ENCODE measurements at regions not wholly inside any gene's neighbourhood (a gene's known extent, or its start where the extent isn't known, plus 50 kb on each side); places are given as distances from the start of the nearest gene placed in this dataset.

DNA sequence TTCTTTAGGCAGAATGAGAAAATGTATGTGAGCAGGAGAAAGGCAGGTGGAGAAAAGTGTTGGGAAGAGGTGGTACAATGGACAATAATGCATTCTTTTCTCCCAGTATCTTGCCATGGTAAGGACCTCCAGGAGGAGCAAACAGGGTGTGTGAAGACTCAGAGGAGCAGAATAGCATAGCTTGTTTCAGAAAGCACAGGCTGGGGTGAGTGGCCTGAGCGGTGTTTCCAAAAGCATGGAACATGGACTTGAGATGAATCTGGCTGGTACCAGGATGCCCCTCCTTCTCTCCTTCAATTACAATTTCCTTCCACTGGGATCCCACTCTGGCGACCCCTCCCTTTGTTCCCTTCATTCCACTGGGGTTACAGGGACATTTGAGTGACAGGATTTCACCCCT, 123.4 kb upstream of the TNR start:
- Histone ChIP-seq H3K27me3 (ENCODE audit: control insufficient read depth in 2 of 2, insufficient read depth in 2 of 2, low read length in 2 of 2) (no peaks in the 10 kb centered on the region), H3K9ac (ENCODE audit: low read depth in 1 of 2, low read length in 2 of 2) (no peak overlapping the region), H3K27ac (ENCODE audit: low read depth in 2 of 2, low read length in 2 of 2) (no peak overlapping the region), H3K4me3 (ENCODE audit: low read length in 2 of 2) (no peak overlapping the region), H3K36me3 (ENCODE audit: control insufficient read depth in 2 of 2, insufficient read depth in 2 of 2, low read length in 2 of 2) (no peaks in the 10 kb centered on the region), H3K9me3 (ENCODE audit: control insufficient read depth in 2 of 2, low read length in 2 of 2) (no peaks in the 10 kb centered on the region), H3K4me1 (ENCODE audit: control insufficient read depth in 2 of 2, insufficient read depth in 2 of 2, low read length in 2 of 2) (peaks cover 7 to 11% of the 10 kb centered on the region in 2 donors)

DNA sequence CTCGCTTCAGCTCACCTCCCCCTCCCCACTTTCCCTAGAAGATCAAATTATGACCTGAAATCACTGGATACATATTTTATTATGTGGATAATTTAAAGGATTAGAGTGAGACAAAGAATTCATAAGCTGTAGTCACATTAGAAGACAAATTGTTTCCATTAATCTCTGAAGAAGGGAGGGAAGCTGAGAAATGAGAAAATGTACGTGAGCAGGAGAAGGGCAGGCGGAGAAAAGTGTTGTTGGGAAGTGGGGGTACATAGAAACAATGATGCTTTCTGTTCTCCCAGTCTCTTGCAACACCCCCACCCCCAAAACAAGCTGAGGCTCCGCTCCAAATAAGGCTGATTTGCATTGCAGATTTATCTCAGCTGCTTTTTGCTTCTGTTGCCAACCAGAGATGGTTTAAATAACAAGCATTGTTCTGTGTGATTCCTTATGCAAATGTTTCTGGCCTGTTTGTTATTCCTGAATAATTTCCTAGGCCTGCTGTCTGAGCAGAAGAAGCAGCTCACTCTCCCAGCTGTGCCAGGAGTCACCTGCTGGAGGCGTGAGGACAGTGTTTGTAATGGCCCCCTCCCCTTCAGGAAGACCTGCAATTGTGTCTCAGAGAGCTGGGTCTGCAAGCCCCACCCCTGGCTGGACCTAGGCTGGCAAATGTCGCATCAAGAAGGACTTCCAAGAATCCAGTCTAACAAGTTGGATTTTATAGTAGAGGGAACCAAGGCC, 121.8 kb upstream of the TNR start:
- Histone ChIP-seq H3K9me3 (ENCODE audit: control insufficient read depth in 2 of 2, low read length in 2 of 2) (no peaks in the 10 kb centered on the region), H3K9ac (ENCODE audit: low read depth in 1 of 2, low read length in 2 of 2) (no peak overlapping the region), H3K4me1 (ENCODE audit: control insufficient read depth in 2 of 2, insufficient read depth in 2 of 2, low read length in 2 of 2) (peaks cover 12 to 17% of the 10 kb centered on the region in 2 donors), H3K27me3 (ENCODE audit: control insufficient read depth in 2 of 2, insufficient read depth in 2 of 2, low read length in 2 of 2) (no peaks in the 10 kb centered on the region), H3K27ac (ENCODE audit: low read depth in 2 of 2, low read length in 2 of 2) (no peak overlapping the region), H3K4me3 (ENCODE audit: low read length in 2 of 2) (no peak overlapping the region), H3K36me3 (ENCODE audit: control insufficient read depth in 2 of 2, insufficient read depth in 2 of 2, low read length in 2 of 2) (no peaks in the 10 kb centered on the region)

DNA sequence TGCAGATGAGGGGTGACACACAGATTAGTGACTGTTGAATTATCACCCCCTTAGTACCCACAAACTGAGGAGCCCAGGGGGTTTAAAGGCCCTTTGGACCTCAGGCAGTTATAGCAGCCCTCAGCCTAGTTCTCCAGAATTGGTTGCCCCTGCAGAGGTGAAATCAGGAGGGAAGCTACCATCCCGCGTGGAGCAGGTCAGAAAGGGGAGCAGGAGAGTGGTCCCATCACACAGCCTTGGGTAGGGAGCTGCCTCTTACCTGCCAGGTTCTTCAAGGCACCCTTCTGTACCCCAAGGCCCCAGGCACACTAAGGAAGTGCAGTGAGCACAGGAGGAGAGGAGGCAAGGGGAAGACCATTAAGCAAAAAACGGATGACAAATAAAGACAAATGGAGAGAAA, 121.2 kb upstream of the TNR start:
- H3K4me3 ChIP-seq (ENCODE audit: low read length in 2 of 2): no peak overlapping the region
- no peak overlapping the region for H3K9ac ChIP-seq (ENCODE audit: low read depth in 1 of 2, low read length in 2 of 2)
- no peaks in the 10 kb centered on the region for H3K9me3 ChIP-seq (ENCODE audit: control insufficient read depth in 2 of 2, low read length in 2 of 2)
- peaks cover 12 to 17% of the 10 kb centered on the region in 2 donors for H3K4me1 ChIP-seq (ENCODE audit: control insufficient read depth in 2 of 2, insufficient read depth in 2 of 2, low read length in 2 of 2)
- no peak overlapping the region for H3K27ac ChIP-seq (ENCODE audit: low read depth in 2 of 2, low read length in 2 of 2)
- no peaks in the 10 kb centered on the region for H3K27me3 ChIP-seq (ENCODE audit: control insufficient read depth in 2 of 2, insufficient read depth in 2 of 2, low read length in 2 of 2)
- H3K36me3 ChIP-seq (ENCODE audit: control insufficient read depth in 2 of 2, insufficient read depth in 2 of 2, low read length in 2 of 2): no peaks in the 10 kb centered on the region

DNA sequence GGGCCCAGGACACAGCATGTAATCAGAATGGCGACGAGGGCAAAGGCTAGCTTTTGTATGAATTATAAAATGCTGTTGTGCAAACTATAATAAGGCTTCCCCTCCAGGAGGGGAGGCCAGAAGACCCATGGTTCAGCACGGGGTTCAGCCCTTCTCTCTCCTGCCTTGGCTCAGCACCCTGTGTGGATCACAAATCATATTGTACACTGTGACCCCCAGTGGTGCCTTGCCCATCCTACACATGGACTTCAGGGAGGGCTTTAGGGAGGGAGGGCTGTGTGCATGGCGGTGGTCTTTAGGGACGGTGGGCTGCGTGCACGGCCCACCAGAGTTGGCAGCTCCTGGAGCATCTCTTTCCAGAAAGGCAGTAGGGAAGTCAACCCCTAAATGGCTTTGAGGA, 120.8 kb upstream of the TNR start:
- H3K4me1 ChIP-seq (ENCODE audit: control insufficient read depth in 2 of 2, insufficient read depth in 2 of 2, low read length in 2 of 2): peaks cover 12 to 17% of the 10 kb centered on the region in 2 donors
- no peak overlapping the region for H3K27ac ChIP-seq (ENCODE audit: low read depth in 2 of 2, low read length in 2 of 2)

DNA sequence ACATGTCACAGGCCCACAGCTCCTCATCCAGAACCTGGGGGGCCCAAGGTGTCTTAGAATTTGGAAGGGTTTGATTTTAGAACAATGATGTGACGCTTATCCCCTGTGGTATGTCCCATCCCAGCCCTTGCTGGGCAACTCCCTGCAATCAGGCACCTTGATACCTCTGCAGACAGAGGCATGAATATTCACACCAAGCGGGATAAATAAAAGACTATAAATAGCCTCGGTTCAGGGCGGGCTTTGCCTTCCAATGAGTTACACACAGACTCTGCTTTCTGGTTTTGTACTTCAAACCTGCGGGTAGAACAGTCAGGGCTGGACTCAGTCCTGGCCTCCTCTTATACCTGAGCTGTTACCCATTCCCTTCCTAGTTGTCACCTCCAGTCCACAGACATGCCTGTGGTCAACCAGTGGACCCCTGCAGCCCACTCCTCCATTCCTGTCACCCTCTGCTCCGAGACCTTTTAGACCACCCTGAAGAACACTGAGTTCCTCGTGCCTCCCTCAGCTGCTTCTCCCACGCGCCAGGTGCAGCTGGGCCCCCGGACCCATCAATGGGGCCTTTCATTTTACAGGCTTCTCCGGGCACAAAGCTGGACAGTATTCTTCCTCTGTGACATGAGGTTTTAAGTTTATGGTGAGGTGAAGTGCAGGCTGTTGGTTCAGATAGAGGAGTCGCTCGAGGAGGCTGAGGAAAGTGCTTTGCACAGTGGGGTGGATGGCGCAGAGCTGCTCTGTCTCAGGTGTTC, 120.1 kb upstream of the TNR start:
- no peak overlapping the region for H3K9ac ChIP-seq (ENCODE audit: low read depth in 1 of 2, low read length in 2 of 2)
- peaks cover 12 to 17% of the 10 kb centered on the region in 2 donors for H3K4me1 ChIP-seq (ENCODE audit: control insufficient read depth in 2 of 2, insufficient read depth in 2 of 2, low read length in 2 of 2)

More for the DNA sequence above, 120.8 kb upstream of the TNR start:
- Histone ChIP-seq H3K4me3 (ENCODE audit: low read length in 2 of 2) (no peak overlapping the region), H3K36me3 (ENCODE audit: control insufficient read depth in 2 of 2, insufficient read depth in 2 of 2, low read length in 2 of 2) (no peaks in the 10 kb centered on the region), H3K27me3 (ENCODE audit: control insufficient read depth in 2 of 2, insufficient read depth in 2 of 2, low read length in 2 of 2) (no peaks in the 10 kb centered on the region), H3K9ac (ENCODE audit: low read depth in 1 of 2, low read length in 2 of 2) (no peak overlapping the region), H3K9me3 (ENCODE audit: control insufficient read depth in 2 of 2, low read length in 2 of 2) (no peaks in the 10 kb centered on the region)

DNA sequence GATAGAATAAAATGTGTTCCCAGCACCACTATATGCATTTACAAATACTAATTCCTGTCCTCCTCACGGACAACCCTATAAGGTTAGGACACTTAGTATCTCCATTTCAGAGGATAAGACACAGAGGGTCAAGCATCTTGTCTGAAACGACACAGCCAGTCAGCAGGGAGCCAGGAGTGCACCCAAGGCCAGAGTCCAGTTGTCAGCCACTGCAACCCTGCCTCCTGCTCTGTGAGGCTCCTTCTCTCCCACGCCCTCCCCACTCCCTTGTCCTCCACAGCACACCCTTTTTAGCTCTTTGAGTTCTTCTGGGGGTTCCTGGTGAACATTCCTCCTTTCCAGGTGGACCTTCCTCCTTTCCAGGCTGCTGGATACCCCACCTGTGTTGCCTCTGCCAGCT, 119.0 kb upstream of the TNR start:
- Histone ChIP-seq H3K27me3 (ENCODE audit: control insufficient read depth in 2 of 2, insufficient read depth in 2 of 2, low read length in 2 of 2) (peaks cover 0 to 1% of the 10 kb centered on the region in 2 donors), H3K9me3 (ENCODE audit: control insufficient read depth in 2 of 2, low read length in 2 of 2) (no peaks in the 10 kb centered on the region), H3K4me3 (ENCODE audit: low read length in 2 of 2) (no peak overlapping the region), H3K4me1 (ENCODE audit: control insufficient read depth in 2 of 2, insufficient read depth in 2 of 2, low read length in 2 of 2) (peaks cover 12 to 17% of the 10 kb centered on the region in 2 donors), H3K36me3 (ENCODE audit: control insufficient read depth in 2 of 2, insufficient read depth in 2 of 2, low read length in 2 of 2) (no peaks in the 10 kb centered on the region), H3K9ac (ENCODE audit: low read depth in 1 of 2, low read length in 2 of 2) (no peak overlapping the region), H3K27ac (ENCODE audit: low read depth in 2 of 2, low read length in 2 of 2) (no peak overlapping the region)

More for the DNA sequence above, 120.1 kb upstream of the TNR start:
- Histone ChIP-seq H3K36me3 (ENCODE audit: control insufficient read depth in 2 of 2, insufficient read depth in 2 of 2, low read length in 2 of 2) (no peaks in the 10 kb centered on the region), H3K27me3 (ENCODE audit: control insufficient read depth in 2 of 2, insufficient read depth in 2 of 2, low read length in 2 of 2) (no peaks in the 10 kb centered on the region), H3K4me3 (ENCODE audit: low read length in 2 of 2) (no peak overlapping the region), H3K27ac (ENCODE audit: low read depth in 2 of 2, low read length in 2 of 2) (no peak overlapping the region), H3K9me3 (ENCODE audit: control insufficient read depth in 2 of 2, low read length in 2 of 2) (no peaks in the 10 kb centered on the region)

DNA sequence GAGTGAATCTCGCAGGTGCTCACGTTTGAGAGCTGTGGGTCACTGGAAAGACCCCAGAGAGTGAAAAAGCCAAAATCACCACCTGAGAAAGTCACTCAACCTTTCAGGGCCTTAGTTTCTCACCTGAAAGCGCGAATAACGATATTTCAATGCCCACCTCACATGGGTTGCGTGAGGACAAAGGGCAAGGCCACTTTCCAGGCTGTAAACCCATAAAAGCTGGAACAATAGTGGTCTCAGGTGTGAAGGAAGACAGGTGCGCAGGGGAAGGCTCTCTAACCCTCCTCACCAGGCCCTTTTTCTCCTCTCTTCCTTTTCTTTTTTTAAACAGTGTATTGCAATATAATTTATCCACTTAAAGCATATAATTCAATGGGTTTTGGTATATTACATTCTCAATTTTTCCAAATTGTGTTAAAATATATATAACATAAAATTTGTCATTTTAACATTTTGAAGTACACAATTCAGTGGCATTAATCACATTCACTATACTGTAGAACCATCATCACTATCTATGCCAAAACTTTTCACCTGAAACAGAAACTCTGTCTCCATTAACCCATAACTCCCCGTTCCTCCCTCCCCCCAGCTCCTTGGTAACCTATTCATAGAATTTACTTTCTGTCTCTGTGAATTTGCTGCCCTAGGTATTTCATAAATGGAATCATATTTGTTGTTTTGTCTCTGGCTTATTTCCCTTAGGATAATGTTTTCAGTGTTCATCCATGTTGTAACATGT, 118.4 kb upstream of the TNR start:
- Histone ChIP-seq H3K4me3 (ENCODE audit: low read length in 2 of 2) (no peak overlapping the region), H3K4me1 (ENCODE audit: control insufficient read depth in 2 of 2, insufficient read depth in 2 of 2, low read length in 2 of 2) (peaks cover 12 to 17% of the 10 kb centered on the region in 2 donors), H3K27me3 (ENCODE audit: control insufficient read depth in 2 of 2, insufficient read depth in 2 of 2, low read length in 2 of 2) (peaks cover 0 to 1% of the 10 kb centered on the region in 2 donors), H3K9me3 (ENCODE audit: control insufficient read depth in 2 of 2, low read length in 2 of 2) (no peaks in the 10 kb centered on the region), H3K36me3 (ENCODE audit: control insufficient read depth in 2 of 2, insufficient read depth in 2 of 2, low read length in 2 of 2) (no peaks in the 10 kb centered on the region), H3K9ac (ENCODE audit: low read depth in 1 of 2, low read length in 2 of 2) (no peak overlapping the region), H3K27ac (ENCODE audit: low read depth in 2 of 2, low read length in 2 of 2) (no peak overlapping the region)

DNA sequence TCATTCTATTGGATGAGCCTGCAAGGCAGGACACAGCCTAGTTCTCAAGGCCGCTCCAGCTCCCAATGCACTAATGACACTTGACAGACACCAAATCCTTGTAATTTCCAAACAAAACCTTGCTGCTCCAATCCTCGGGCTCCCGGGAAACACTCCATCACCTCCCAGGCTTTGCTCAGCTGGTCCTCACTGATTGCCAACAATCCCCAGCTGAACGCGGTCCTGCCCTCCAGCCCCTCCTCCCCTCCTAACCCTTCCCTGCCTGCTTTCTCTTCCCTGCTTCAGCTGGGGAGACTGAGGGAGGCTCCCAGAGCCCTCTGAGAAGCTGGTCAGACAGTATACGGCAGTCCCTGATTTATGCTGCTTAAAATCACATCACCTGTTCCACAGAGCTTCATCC, 114.4 kb upstream of the TNR start:
- no peaks in the 10 kb centered on the region for H3K36me3 ChIP-seq (ENCODE audit: control insufficient read depth in 2 of 2, insufficient read depth in 2 of 2, low read length in 2 of 2)
- peaks cover 0 to 1% of the 10 kb centered on the region in 2 donors for H3K27me3 ChIP-seq (ENCODE audit: control insufficient read depth in 2 of 2, insufficient read depth in 2 of 2, low read length in 2 of 2)
- peaks cover 11 to 16% of the 10 kb centered on the region in 2 donors for H3K4me1 ChIP-seq (ENCODE audit: control insufficient read depth in 2 of 2, insufficient read depth in 2 of 2, low read length in 2 of 2)
- H3K9ac ChIP-seq (ENCODE audit: low read depth in 1 of 2, low read length in 2 of 2): no peak overlapping the region
- H3K27ac ChIP-seq (ENCODE audit: low read depth in 2 of 2, low read length in 2 of 2): no peak overlapping the region
- no peaks in the 10 kb centered on the region for H3K9me3 ChIP-seq (ENCODE audit: control insufficient read depth in 2 of 2, low read length in 2 of 2)
- H3K4me3 ChIP-seq (ENCODE audit: low read length in 2 of 2): no peak overlapping the region

DNA sequence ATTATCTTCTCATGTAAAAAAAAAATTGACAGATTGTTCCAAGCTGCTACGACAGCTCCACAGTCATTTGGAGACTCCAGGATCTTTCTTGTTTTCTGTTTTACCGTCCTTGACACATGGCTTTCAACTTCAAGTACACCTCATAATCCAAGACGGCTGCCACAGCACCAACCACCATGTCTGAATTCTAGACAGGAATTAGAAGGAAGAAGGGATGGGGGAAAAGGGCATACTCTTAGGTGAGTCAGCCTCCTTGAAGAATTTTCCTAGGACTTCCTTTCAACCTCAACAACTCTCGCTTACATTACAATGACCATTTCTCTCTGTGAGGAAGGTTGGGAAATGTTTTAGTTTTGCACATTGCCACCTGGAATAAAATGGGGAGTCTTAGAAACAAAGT, 110.3 kb upstream of the TNR start:
- H3K4me3 ChIP-seq (ENCODE audit: low read length in 2 of 2): no peak overlapping the region

DNA sequence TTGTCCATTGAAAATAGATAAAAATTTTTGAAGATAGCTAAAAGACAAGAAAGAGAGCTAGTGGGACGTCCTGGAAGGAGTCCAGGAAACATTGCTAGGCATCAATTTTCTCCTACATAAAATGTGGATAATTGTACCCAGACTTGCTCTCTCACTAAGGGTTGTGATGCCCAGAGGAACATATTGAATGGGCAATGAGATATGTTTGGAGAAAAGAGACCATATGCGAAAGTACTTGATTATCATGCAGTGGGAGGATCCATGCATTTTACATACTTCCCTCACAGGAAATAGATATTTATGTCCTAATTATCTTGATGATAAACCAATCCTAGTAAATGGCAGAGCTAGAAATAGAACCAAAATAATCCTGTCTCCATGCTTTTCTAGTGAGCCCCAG, 108.4 kb upstream of the TNR start:
- Histone ChIP-seq H3K9me3 (ENCODE audit: control insufficient read depth in 2 of 2, low read length in 2 of 2) (no peaks in the 10 kb centered on the region), H3K9ac (ENCODE audit: low read depth in 1 of 2, low read length in 2 of 2) (no peak overlapping the region), H3K4me1 (ENCODE audit: control insufficient read depth in 2 of 2, insufficient read depth in 2 of 2, low read length in 2 of 2) (no peaks in the 10 kb centered on the region), H3K27ac (ENCODE audit: low read depth in 2 of 2, low read length in 2 of 2) (no peak overlapping the region), H3K4me3 (ENCODE audit: low read length in 2 of 2) (no peak overlapping the region), H3K36me3 (ENCODE audit: control insufficient read depth in 2 of 2, insufficient read depth in 2 of 2, low read length in 2 of 2) (no peaks in the 10 kb centered on the region), H3K27me3 (ENCODE audit: control insufficient read depth in 2 of 2, insufficient read depth in 2 of 2, low read length in 2 of 2) (no peaks in the 10 kb centered on the region)

More for the DNA sequence above, 110.3 kb upstream of the TNR start:
- Histone ChIP-seq H3K4me1 (ENCODE audit: control insufficient read depth in 2 of 2, insufficient read depth in 2 of 2, low read length in 2 of 2) (no peaks in the 10 kb centered on the region), H3K27ac (ENCODE audit: low read depth in 2 of 2, low read length in 2 of 2) (no peak overlapping the region), H3K9ac (ENCODE audit: low read depth in 1 of 2, low read length in 2 of 2) (no peak overlapping the region), H3K36me3 (ENCODE audit: control insufficient read depth in 2 of 2, insufficient read depth in 2 of 2, low read length in 2 of 2) (no peaks in the 10 kb centered on the region), H3K9me3 (ENCODE audit: control insufficient read depth in 2 of 2, low read length in 2 of 2) (no peaks in the 10 kb centered on the region), H3K27me3 (ENCODE audit: control insufficient read depth in 2 of 2, insufficient read depth in 2 of 2, low read length in 2 of 2) (peaks cover 0 to 1% of the 10 kb centered on the region in 2 donors)
